WTC11 (cell line): ENCODE measurements at regions not wholly inside any gene's neighbourhood (a gene's known extent, or its start where the extent isn't known, plus 50 kb on each side); places are given as distances from the start of the nearest gene placed in this dataset.
A peak's percentile ranks its signal among the peaks of the same experiment; 100 is the strongest.

Experiments used
- ATAC-seq: fragments of 200-7000 bp; cut with Tn5 transposase; 2 replicates; pipeline ENCODE4 v1.10.0; 2021; ENCODE audit warnings: mild to moderate bottlenecking, moderate library complexity
- CTCF ChIA-PET: fragments of 300-600 bp; sonication (Branson Sonifier 250); formaldehyde crosslinking; loops from one replicate; lab custom pipeline; 2021; ENCODE audit warnings: antibody characterized with exemption; lab: Charles Lee
- POLR2A ChIA-PET: fragments of 350-600 bp; sonication (Branson Sonifier 250); formaldehyde crosslinking; loops from one replicate; lab custom pipeline; 2021; ENCODE audit warnings: antibody characterized with exemption; lab: Charles Lee
- DNase-seq: peaks from one replicate; pipeline ENCODE4 v3.0.0; 2021; ENCODE audit warnings: low spot score
- H3K27ac Mint-ChIP-seq: 2 replicates; pipeline ENCODE4 v1.8.0; 2021; ENCODE audit warnings: mixed read lengths
- H3K27me3 Mint-ChIP-seq: 2 replicates; pipeline ENCODE4 v1.8.0; 2021; ENCODE audit warnings: low read depth, mild to moderate bottlenecking, moderate library complexity, mixed read lengths
- H3K36me3 Mint-ChIP-seq: 2 replicates; pipeline ENCODE4 v1.8.0; 2021; ENCODE audit warnings: mixed read lengths
- H3K4me1 Mint-ChIP-seq: 2 replicates; pipeline ENCODE4 v1.8.0; 2022; ENCODE audit warnings: mixed read lengths
- H3K4me3 Mint-ChIP-seq: 2 replicates; pipeline ENCODE4 v1.8.0; 2021; ENCODE audit warnings: mild to moderate bottlenecking, moderate library complexity, mixed read lengths
- H3K9me3 Mint-ChIP-seq: 2 replicates; pipeline ENCODE4 v1.8.0; 2021; ENCODE audit warnings: mixed read lengths
- ATF3 ChIP-seq: sonication (generic); formaldehyde crosslinking; conservative IDR thresholded peaks from 2 replicates; pipeline ENCODE4 v1.8.1; 2022; ENCODE audit warnings: mild to moderate bottlenecking, missing genetic modification reagents
- ATF6 ChIP-seq: sonication (generic); formaldehyde crosslinking; IDR thresholded peaks from 2 replicates; pipeline ENCODE4 v1.8.1; 2023; ENCODE audit warnings: mild to moderate bottlenecking, missing genetic modification reagents
- CREB1 ChIP-seq: sonication (generic); formaldehyde crosslinking; IDR thresholded peaks from 2 replicates; pipeline ENCODE4 v1.8.0; 2023; ENCODE audit warnings: mild to moderate bottlenecking, missing genetic modification reagents
- ELF4 ChIP-seq: sonication (generic); formaldehyde crosslinking; IDR thresholded peaks from 2 replicates; pipeline ENCODE4 v1.8.1; 2022; ENCODE audit warnings: low read depth, mild to moderate bottlenecking, moderate library complexity, missing genetic modification reagents
- ERG ChIP-seq: fragments of 250-450 bp; sonication (Bioruptor Pico); IDR thresholded peaks from 2 replicates; pipeline ENCODE4 v1.8.0; 2021; ENCODE audit warnings: mild to moderate bottlenecking
- FOXP1 ChIP-seq: sonication (generic); formaldehyde crosslinking; IDR thresholded peaks from 2 replicates; pipeline ENCODE4 v1.8.0; 2022; ENCODE audit warnings: missing genetic modification reagents, mild to moderate bottlenecking, moderate library complexity, borderline replicate concordance
- IRF1 ChIP-seq: sonication (generic); formaldehyde crosslinking; IDR thresholded peaks from 2 replicates; pipeline ENCODE4 v1.8.0; 2023; ENCODE audit warnings: missing genetic modification reagents
- KAT7 ChIP-seq: sonication (generic); formaldehyde crosslinking; IDR thresholded peaks from 2 replicates; pipeline ENCODE4 v1.8.1; 2023; ENCODE audit warnings: missing genetic modification reagents, mild to moderate bottlenecking, borderline replicate concordance
- MAX ChIP-seq: sonication (generic); formaldehyde crosslinking; IDR thresholded peaks from 2 replicates; pipeline ENCODE4 v1.8.0; 2022; ENCODE audit warnings: mild to moderate bottlenecking, missing genetic modification reagents
- NR1H2 ChIP-seq: sonication (generic); formaldehyde crosslinking; IDR thresholded peaks from 2 replicates; pipeline ENCODE4 v1.9.0; 2021; ENCODE audit warnings: mild to moderate bottlenecking, moderate library complexity, missing genetic modification reagents
- NR3C1 ChIP-seq: sonication (generic); formaldehyde crosslinking; conservative IDR thresholded peaks from 2 replicates; pipeline ENCODE4 v1.8.1; 2023; ENCODE audit warnings: low read depth, mild to moderate bottlenecking, missing genetic modification reagents
- OVOL2 ChIP-seq: fragments of 250-450 bp; sonication (Bioruptor Pico); IDR thresholded peaks from 2 replicates; pipeline ENCODE4 v1.9.0; 2021; ENCODE audit warnings: mild to moderate bottlenecking, borderline replicate concordance
- RORB ChIP-seq: fragments of 250-450 bp; sonication (Bioruptor Pico); IDR thresholded peaks from 2 replicates; pipeline ENCODE4 v1.9.0; 2021; ENCODE audit warnings: mild to moderate bottlenecking
- SMAD4 ChIP-seq: sonication (generic); formaldehyde crosslinking; IDR thresholded peaks from 2 replicates; pipeline ENCODE4 v1.8.0; 2022; ENCODE audit warnings: mild to moderate bottlenecking, missing genetic modification reagents
- SP1 ChIP-seq: sonication (generic); formaldehyde crosslinking; conservative IDR thresholded peaks from 2 replicates; pipeline ENCODE4 v1.8.1; 2022; ENCODE audit warnings: missing genetic modification reagents
- USF1 ChIP-seq: sonication (generic); formaldehyde crosslinking; IDR thresholded peaks from 2 replicates; pipeline ENCODE4 v1.8.0; 2022; ENCODE audit warnings: mild to moderate bottlenecking, missing genetic modification reagents
- USF2 ChIP-seq: sonication (generic); formaldehyde crosslinking; IDR thresholded peaks from 2 replicates; pipeline ENCODE4 v1.8.1; 2023; ENCODE audit warnings: mild to moderate bottlenecking, missing genetic modification reagents, moderate library complexity
- ZNF121 ChIP-seq: sonication (generic); formaldehyde crosslinking; IDR thresholded peaks from 2 replicates; pipeline ENCODE4 v1.8.0; 2023; ENCODE audit warnings: missing genetic modification reagents
- ZNF219 ChIP-seq: sonication (generic); formaldehyde crosslinking; IDR thresholded peaks from 2 replicates; pipeline ENCODE4 v1.8.0; 2023; ENCODE audit warnings: missing genetic modification reagents, mild to moderate bottlenecking, borderline replicate concordance
- ZNF263 ChIP-seq: sonication (generic); formaldehyde crosslinking; IDR thresholded peaks from 2 replicates; pipeline ENCODE4 v1.8.1; 2022; ENCODE audit warnings: low read depth, mild to moderate bottlenecking, moderate library complexity, missing genetic modification reagents
- ZNF416 ChIP-seq: fragments of 250-450 bp; sonication (Bioruptor Pico); IDR thresholded peaks from 2 replicates; pipeline ENCODE4 v1.9.0; 2021; ENCODE audit warnings: mild to moderate bottlenecking, inconsistent platforms
- ZNF425 ChIP-seq: fragments of 250-450 bp; sonication (Bioruptor Pico); conservative IDR thresholded peaks from 2 replicates; pipeline ENCODE4 v1.9.0; 2021; ENCODE audit warnings: mild to moderate bottlenecking
- ZNF671 ChIP-seq: fragments of 250-450 bp; sonication (Bioruptor Pico); IDR thresholded peaks from 2 replicates; pipeline ENCODE4 v1.8.0; 2021; ENCODE audit warnings: mild to moderate bottlenecking

GRCh38 chrX:124215786-124216185 lies 116.7 kb upstream of the TEX13D start:
- peaks cover 51% of the 10 kb centered on the region for H3K4me1 Mint-ChIP-seq
- no peaks in the 10 kb centered on the region for H3K36me3 Mint-ChIP-seq
- H3K27me3 Mint-ChIP-seq: peaks cover 7% of the 10 kb centered on the region; the same call in 1 of the 2 replicates
- no peak for TF ChIP-seq OVOL2 (CRISPR knock-in tag)
- TF ChIP-seq ATF3 (CRISPR knock-in tag): no peak
- TF ChIP-seq RORB (CRISPR knock-in tag): no peak
- no peak for TF ChIP-seq USF2 (CRISPR knock-in tag)
- no peak for TF ChIP-seq USF1 (CRISPR knock-in tag)
- TF ChIP-seq KAT7 (CRISPR knock-in tag): no peak
- TF ChIP-seq ZNF263 (CRISPR knock-in tag): no peak
- no peak for TF ChIP-seq ZNF121
- TF ChIP-seq ERG: no peak
- TF ChIP-seq FOXP1 (CRISPR knock-in tag): no peak
- no peak for TF ChIP-seq ZNF219 (CRISPR knock-in tag)
- no peak for TF ChIP-seq CREB1 (CRISPR knock-in tag)
- TF ChIP-seq NR3C1 (CRISPR knock-in tag): no peak
- TF ChIP-seq ZNF671: no peak
- no peak for TF ChIP-seq ATF6 (CRISPR knock-in tag)
- no peak for TF ChIP-seq SMAD4
- no peak for TF ChIP-seq NR1H2 (CRISPR knock-in tag)
- no peak for TF ChIP-seq ELF4
- ChIA-PET POLR2A (no interaction called here), CTCF (interaction anchor here (0.6 kb wide), 1 partner anchor 445 kb away, joined by 3 read pairs; no protein-coding TSS in a partner anchor)
- no peak overlapping the region for H3K27ac Mint-ChIP-seq
- ATAC-seq (no peak), DNase-seq (no peak)
- H3K9me3 Mint-ChIP-seq: no peaks in the 10 kb centered on the region
- no peak overlapping the region for H3K4me3 Mint-ChIP-seq

GRCh38 chrX:124216396-124217115 lies 115.9 kb upstream of the TEX13D start:
- ATAC-seq: peak; percentile 76
- CTCF ChIA-PET: interaction anchor here (0.6 to 1.3 kb wide), 3 partner anchors 9 to 15 kb away, joined by 3 read pairs; no protein-coding TSS in a partner anchor
- H3K9me3 Mint-ChIP-seq: no peaks in the 10 kb centered on the region
- DNase-seq: peak; percentile 31
- H3K27ac Mint-ChIP-seq: peak overlapping the region; percentile 82
- peak overlapping the region; percentile 20; the same call in 1 of the 2 replicates for H3K4me3 Mint-ChIP-seq
- no peaks in the 10 kb centered on the region for H3K36me3 Mint-ChIP-seq
- peaks cover 51% of the 10 kb centered on the region for H3K4me1 Mint-ChIP-seq
- POLR2A ChIA-PET: no interaction called here
- peaks cover 7% of the 10 kb centered on the region; the same call in 1 of the 2 replicates for H3K27me3 Mint-ChIP-seq
- TF ChIP-seq MAX (CRISPR knock-in tag): no peak
- no peak for TF ChIP-seq ZNF425 (CRISPR knock-in tag)
- TF ChIP-seq ZNF416 (CRISPR knock-in tag): no peak
- no peak for TF ChIP-seq SP1
- TF ChIP-seq IRF1 (CRISPR knock-in tag): no peak
